ENCODE measurements at regions not wholly inside any gene's neighbourhood (a gene's known extent, or its start where the extent isn't known, plus 50 kb on each side); places are given as distances from the start of the nearest gene placed in this dataset.
"Not testable (repeated sequence)": the region's sequence is repeated elsewhere in the genome, so short reads cannot be mapped to it uniquely, and the experiment has no call there.

DNA sequence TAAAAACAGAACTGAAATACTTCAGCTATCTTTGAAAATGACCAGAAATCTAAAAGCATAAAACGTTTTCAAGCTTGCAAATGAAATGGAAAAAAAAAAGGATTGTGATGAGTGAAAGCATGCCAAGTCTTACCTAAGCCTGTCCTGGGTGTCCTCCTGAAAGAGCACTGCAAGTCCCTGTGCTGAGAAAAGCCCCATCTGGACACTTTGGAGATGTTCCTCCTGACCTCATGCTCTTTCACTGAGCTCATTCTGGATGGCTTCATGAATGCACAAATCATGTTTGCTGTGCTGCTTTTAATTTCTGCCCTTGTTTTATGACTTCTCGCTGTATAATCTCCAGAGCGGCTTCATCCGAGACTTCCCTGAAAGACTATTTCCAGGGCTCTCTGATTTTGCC lies 136.0 kb downstream of the SOD2 start:
- WGBS (ENCODE audit: insufficient coverage, low lambda C conversion rate): 71% methylated on average over 4 of the region's 4 CpGs
- no peak for DNase-seq
- Histone ChIP-seq H3K9me3 (ENCODE audit: control insufficient read depth, low read depth, low read length) (no peaks in the 10 kb centered on the region), H3K27me3 (ENCODE audit: control insufficient read depth, insufficient read depth, low read length) (no peaks in the 10 kb centered on the region), H3K27ac (ENCODE audit: low read length) (no peak overlapping the region), H3K4me3 (ENCODE audit: low read length) (no peak overlapping the region), H3K4me1 (ENCODE audit: control insufficient read depth, insufficient read depth, low read length) (no peaks in the 10 kb centered on the region), H3K36me3 (ENCODE audit: control insufficient read depth, insufficient read depth, low read length) (no peaks in the 10 kb centered on the region)

DNA sequence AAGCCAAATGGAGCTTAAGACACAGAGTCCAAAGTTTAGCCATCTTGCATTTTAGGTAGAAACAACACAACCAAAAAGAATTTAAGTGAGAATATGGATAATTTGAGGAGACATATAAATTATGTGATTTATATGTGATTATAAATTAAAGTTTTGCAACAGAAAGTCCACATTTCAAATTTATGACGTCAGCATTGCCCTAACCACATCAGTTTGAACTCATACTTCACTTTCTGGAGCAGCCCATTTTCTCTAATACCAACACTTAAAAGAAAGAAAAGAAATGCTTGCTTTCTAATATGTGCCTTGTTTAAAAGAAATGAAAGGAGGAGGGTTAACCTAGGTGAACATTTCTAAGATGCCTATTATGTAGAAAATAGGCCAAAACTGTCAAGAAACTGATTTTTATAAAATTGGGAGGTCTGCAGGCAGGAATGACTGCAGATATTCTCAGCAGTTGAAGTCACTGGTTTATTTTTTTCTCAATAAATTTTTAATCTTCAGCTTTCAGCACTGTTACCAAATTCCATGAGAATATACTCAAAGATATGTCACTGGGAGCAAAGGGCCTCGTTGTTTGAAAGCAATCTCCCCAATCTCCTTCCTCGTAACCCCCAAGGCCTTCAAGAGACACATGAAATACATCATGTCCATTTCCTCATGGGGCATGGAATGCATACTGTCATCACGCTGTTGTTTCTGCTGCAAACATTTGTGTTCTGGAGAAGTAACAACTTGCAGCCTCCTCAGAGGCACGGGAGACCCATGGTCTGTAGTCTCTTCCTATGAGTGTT lies 137.8 kb downstream of the SOD2 start:
- Histone ChIP-seq H3K27me3 (ENCODE audit: control insufficient read depth, insufficient read depth, low read length) (no peaks in the 10 kb centered on the region), H3K27ac (ENCODE audit: low read length) (no peak overlapping the region), H3K9me3 (ENCODE audit: control insufficient read depth, low read depth, low read length) (no peaks in the 10 kb centered on the region), H3K4me3 (ENCODE audit: low read length) (no peak overlapping the region), H3K4me1 (ENCODE audit: control insufficient read depth, insufficient read depth, low read length) (no peaks in the 10 kb centered on the region), H3K36me3 (ENCODE audit: control insufficient read depth, insufficient read depth, low read length) (no peaks in the 10 kb centered on the region)
- 54% methylated on average over 3 of the region's 5 CpGs for WGBS (ENCODE audit: insufficient coverage, low lambda C conversion rate)
- no peak for DNase-seq

DNA sequence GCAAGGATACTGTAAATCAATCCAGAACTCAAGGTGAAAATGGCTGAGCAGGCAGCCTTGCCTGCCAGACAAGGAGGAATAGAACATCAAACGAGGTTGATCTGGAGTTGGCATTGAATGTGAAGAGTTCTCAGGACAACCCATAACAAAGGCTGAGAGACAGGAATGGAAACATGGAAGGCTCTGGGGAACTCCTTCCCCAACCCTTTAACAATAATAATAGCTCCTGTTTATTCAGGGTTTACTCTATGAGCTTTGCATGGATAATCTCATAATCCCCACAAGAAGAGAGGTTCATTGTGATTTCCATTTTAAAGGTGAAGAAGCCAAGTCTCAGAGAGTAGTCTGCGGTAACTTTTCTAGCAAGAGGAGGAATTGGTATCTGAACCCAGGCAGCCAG lies 151.7 kb downstream of the SOD2 start:
- no peaks in the 10 kb centered on the region for H3K36me3 ChIP-seq (ENCODE audit: control insufficient read depth, insufficient read depth, low read length)
- no peak overlapping the region for H3K27ac ChIP-seq (ENCODE audit: low read length)
- peaks cover 5% of the 10 kb centered on the region for H3K27me3 ChIP-seq (ENCODE audit: control insufficient read depth, insufficient read depth, low read length)
- no peaks in the 10 kb centered on the region for H3K9me3 ChIP-seq (ENCODE audit: control insufficient read depth, low read depth, low read length)
- no peak overlapping the region for H3K4me3 ChIP-seq (ENCODE audit: low read length)
- no peaks in the 10 kb centered on the region for H3K4me1 ChIP-seq (ENCODE audit: control insufficient read depth, insufficient read depth, low read length)
- DNase-seq: no peak
- WGBS (ENCODE audit: insufficient coverage, low lambda C conversion rate): no CpG with 5 or more reads among the region's 2 CpGs

DNA sequence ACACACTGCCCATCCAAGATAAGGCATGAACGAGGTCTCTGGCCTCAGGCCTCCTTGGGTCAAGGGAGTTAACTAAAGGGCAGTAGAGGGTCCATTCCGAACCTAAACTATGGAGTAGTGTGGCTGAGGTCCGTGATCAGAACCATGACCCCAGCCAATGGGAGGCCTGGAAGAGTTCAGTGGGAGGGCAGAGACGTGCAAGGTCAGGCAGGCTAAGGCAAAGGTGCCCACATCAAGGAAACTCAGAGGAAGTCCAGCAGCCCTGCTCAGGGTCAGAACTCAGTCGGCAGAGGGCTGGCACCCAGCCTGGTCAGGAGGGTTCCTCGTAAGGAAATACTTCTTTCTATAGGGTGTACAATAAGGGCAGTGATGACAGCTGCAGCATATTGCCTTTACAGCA lies 152.2 kb downstream of the SOD2 start:
- Histone ChIP-seq H3K27ac (ENCODE audit: low read length) (no peak overlapping the region), H3K4me3 (ENCODE audit: low read length) (no peak overlapping the region), H3K9me3 (ENCODE audit: control insufficient read depth, low read depth, low read length) (no peaks in the 10 kb centered on the region), H3K36me3 (ENCODE audit: control insufficient read depth, insufficient read depth, low read length) (no peaks in the 10 kb centered on the region), H3K4me1 (ENCODE audit: control insufficient read depth, insufficient read depth, low read length) (no peaks in the 10 kb centered on the region), H3K27me3 (ENCODE audit: control insufficient read depth, insufficient read depth, low read length) (peaks cover 5% of the 10 kb centered on the region)
- WGBS (ENCODE audit: insufficient coverage, low lambda C conversion rate): 100% methylated on average over 1 of the region's 6 CpGs
- no peak for DNase-seq

DNA sequence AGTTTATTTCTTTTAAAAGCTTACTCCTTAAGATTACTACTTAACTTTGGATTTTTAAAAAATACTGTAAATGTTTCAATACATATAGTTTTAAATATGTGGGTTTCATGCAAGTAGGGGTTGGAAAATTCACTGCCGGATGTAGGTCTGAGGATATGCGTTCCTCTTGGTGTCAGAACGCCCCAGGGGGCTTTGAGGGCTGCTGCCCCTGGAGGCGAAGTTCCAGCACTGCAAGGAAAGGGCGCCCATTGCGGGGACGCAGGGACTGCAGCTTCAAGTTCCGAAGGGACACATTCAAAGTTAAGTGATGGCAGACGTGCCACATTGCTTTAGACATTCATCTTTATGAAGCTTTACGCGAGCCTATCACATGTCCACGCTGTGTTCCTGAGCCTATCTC lies 152.9 kb downstream of the SOD2 start:
- DNase-seq: no peak
- Histone ChIP-seq H3K36me3 (ENCODE audit: control insufficient read depth, insufficient read depth, low read length) (no peaks in the 10 kb centered on the region), H3K27me3 (ENCODE audit: control insufficient read depth, insufficient read depth, low read length) (peaks cover 5% of the 10 kb centered on the region), H3K9me3 (ENCODE audit: control insufficient read depth, low read depth, low read length) (no peaks in the 10 kb centered on the region), H3K27ac (ENCODE audit: low read length) (no peak overlapping the region), H3K4me3 (ENCODE audit: low read length) (no peak overlapping the region), H3K4me1 (ENCODE audit: control insufficient read depth, insufficient read depth, low read length) (no peaks in the 10 kb centered on the region)
- no CpG with 5 or more reads among the region's 12 CpGs for WGBS (ENCODE audit: insufficient coverage, low lambda C conversion rate)

DNA sequence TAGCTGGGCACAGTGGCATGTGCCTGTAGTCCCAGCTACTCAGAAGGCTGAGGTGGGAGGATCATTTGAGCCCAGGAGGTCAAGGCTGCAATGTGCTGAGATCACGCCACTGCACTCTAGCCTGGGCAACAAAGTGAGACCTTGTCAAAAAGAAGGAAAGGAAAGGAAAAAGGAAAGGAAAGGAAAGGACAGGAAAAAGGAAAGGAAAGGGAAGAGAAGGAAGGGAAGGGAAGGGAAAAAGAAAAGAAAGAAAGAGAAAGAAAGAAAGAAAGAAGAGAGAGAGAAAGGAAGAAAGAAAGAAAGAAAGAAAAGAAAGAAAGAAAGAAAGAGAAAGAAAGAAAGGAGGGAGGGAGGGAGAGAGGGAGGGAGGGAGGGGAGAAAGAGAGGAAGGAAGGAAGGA lies 155.0 kb downstream of the SOD2 start:
- DNase-seq; H3K9me3 ChIP-seq (ENCODE audit: control insufficient read depth, low read depth, low read length); H3K27me3 ChIP-seq (ENCODE audit: control insufficient read depth, insufficient read depth, low read length); H3K36me3 ChIP-seq (ENCODE audit: control insufficient read depth, insufficient read depth, low read length); H3K27ac ChIP-seq (ENCODE audit: low read length); H3K4me1 ChIP-seq (ENCODE audit: control insufficient read depth, insufficient read depth, low read length); H3K4me3 ChIP-seq (ENCODE audit: low read length): not testable (repeated sequence)
- WGBS (ENCODE audit: insufficient coverage, low lambda C conversion rate): 89% methylated on average over 1 of the region's 1 CpG

DNA sequence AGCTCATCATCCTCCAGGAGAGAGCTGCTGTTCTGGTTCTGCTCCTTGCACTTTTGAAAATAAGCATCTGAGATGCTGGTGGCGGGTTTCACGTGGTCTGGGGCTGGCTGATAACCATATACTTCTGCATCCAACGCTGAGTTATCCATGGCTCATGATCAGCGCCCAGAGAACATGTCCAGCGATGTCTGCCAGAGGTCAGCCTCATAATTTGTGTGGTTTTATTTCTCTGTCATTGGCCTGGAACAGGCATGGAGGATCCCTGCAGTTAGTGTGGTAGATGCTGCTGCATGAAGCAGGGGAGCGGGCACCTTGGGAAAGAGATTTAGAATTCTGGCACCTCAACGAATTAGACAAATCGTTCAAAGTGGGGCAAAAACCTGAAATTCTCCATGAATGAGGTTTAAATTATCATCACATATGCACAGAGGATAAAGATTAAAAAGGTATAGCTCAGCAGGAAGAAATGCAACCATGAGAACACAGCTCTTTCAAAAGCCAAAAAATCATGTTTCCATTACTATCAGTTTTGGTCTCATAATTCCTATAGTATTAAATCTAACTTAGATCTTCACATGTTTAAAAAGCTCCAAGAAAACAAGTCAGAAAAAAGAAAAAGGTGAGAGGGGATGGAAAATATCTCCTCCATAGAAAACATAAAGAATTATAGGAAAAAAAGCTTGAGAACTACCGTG lies 157.2 kb downstream of the SOD2 start:
- no peak for DNase-seq
- Histone ChIP-seq H3K4me1 (ENCODE audit: control insufficient read depth, insufficient read depth, low read length) (no peaks in the 10 kb centered on the region), H3K27ac (ENCODE audit: low read length) (no peak overlapping the region), H3K9me3 (ENCODE audit: control insufficient read depth, low read depth, low read length) (no peaks in the 10 kb centered on the region), H3K36me3 (ENCODE audit: control insufficient read depth, insufficient read depth, low read length) (no peaks in the 10 kb centered on the region), H3K4me3 (ENCODE audit: low read length) (no peak overlapping the region), H3K27me3 (ENCODE audit: control insufficient read depth, insufficient read depth, low read length) (peaks cover 8% of the 10 kb centered on the region)
- 100% methylated on average over 1 of the region's 9 CpGs for WGBS (ENCODE audit: insufficient coverage, low lambda C conversion rate)

DNA sequence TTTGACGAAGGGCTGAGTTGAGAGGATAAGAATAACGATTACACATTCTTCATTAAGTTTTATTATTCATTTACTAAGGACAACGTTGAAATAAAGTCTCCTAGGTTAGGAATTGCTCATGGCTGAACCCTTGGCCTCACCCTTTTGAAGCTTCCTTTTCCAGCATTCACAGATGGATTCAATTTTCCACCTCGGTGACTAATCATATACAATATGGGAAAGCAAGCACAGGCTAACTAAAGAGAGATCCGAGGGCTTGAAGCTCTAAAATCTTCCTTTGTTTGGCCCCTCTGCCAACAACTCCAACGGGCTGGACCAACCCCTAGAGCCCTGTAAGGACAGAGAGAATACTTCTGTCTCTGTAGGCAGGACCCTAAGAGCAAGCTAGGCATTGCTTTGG lies 159.5 kb downstream of the SOD2 start:
- no peak for DNase-seq
- no peak overlapping the region for H3K27ac ChIP-seq (ENCODE audit: low read length)
- H3K9me3 ChIP-seq (ENCODE audit: control insufficient read depth, low read depth, low read length): no peaks in the 10 kb centered on the region
- 84% methylated on average over 4 of the region's 6 CpGs for WGBS (ENCODE audit: insufficient coverage, low lambda C conversion rate)
- no peak overlapping the region for H3K4me3 ChIP-seq (ENCODE audit: low read length)
- H3K4me1 ChIP-seq (ENCODE audit: control insufficient read depth, insufficient read depth, low read length): no peaks in the 10 kb centered on the region
- no peaks in the 10 kb centered on the region for H3K36me3 ChIP-seq (ENCODE audit: control insufficient read depth, insufficient read depth, low read length)
- H3K27me3 ChIP-seq (ENCODE audit: control insufficient read depth, insufficient read depth, low read length): peaks cover 3% of the 10 kb centered on the region

DNA sequence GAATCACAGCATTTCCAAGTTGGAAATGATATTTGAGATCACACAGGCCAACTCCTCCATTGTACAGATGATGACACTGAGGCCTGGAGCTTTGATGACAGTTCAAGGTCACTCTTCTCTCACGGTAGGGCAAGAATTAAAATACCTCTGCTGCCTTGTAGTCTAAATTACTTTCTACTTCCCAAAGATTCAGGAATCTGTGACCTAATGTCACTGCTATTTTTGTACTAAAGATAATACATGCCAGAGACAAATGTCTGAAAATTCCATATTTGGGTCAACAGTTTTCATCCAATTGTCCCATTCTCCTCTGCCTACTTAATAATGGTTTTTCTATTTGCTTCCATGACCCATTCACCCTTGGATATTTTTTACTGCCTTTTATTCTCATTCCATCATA lies 160.0 kb downstream of the SOD2 start:
- Histone ChIP-seq H3K36me3 (ENCODE audit: control insufficient read depth, insufficient read depth, low read length) (no peaks in the 10 kb centered on the region), H3K27me3 (ENCODE audit: control insufficient read depth, insufficient read depth, low read length) (peaks cover 3% of the 10 kb centered on the region), H3K4me3 (ENCODE audit: low read length) (no peak overlapping the region), H3K27ac (ENCODE audit: low read length) (no peak overlapping the region), H3K4me1 (ENCODE audit: control insufficient read depth, insufficient read depth, low read length) (no peaks in the 10 kb centered on the region), H3K9me3 (ENCODE audit: control insufficient read depth, low read depth, low read length) (no peaks in the 10 kb centered on the region)
- no CpG with 5 or more reads among the region's 1 CpG for WGBS (ENCODE audit: insufficient coverage, low lambda C conversion rate)
- DNase-seq: no peak

DNA sequence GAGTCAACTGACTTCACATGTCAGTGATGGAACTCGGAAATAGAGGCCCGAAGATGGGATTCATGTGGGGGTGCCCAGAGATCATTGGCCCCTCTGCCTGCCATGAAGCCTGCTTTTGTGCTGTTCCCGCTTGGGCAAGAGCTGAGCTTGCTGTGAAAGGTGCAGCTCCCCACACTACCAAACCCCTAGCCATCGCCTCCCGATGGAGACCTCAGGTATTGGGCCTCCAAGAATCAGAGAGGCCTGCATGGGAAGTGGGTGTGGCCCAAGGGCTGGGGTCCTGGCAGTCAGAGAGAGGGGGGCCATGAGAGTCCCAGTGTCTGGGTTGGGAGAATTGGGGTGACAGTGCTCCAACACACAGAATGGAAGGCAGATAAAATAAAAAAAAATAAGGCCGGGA lies 160.9 kb downstream of the SOD2 start:
- Histone ChIP-seq H3K36me3 (ENCODE audit: control insufficient read depth, insufficient read depth, low read length) (no peaks in the 10 kb centered on the region), H3K9me3 (ENCODE audit: control insufficient read depth, low read depth, low read length) (no peaks in the 10 kb centered on the region), H3K27ac (ENCODE audit: low read length) (no peak overlapping the region), H3K27me3 (ENCODE audit: control insufficient read depth, insufficient read depth, low read length) (peaks cover 3% of the 10 kb centered on the region), H3K4me1 (ENCODE audit: control insufficient read depth, insufficient read depth, low read length) (no peaks in the 10 kb centered on the region), H3K4me3 (ENCODE audit: low read length) (no peak overlapping the region)
- WGBS (ENCODE audit: insufficient coverage, low lambda C conversion rate): no CpG with 5 or more reads among the region's 6 CpGs
- no peak for DNase-seq

DNA sequence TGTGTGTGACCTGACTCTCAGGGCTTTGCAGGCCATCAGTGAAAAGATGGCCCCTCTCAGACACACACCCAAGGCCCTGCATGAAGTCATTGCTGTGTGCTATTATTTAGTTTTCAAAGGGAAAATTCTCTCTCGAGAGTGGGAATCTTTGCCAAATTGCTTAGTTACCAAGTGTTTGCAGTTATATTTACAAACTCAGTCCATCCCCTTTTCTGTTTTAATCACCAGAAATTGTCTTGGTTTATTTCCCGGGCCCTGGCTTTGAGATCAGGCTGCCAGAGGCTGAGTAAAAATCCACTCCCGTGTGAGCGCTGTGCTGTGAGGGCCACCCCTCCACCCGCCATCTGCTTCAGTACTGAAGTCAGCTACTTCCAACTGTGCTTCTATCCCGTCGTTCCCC lies 163.1 kb downstream of the SOD2 start:
- Histone ChIP-seq H3K9me3 (ENCODE audit: control insufficient read depth, low read depth, low read length) (no peaks in the 10 kb centered on the region), H3K36me3 (ENCODE audit: control insufficient read depth, insufficient read depth, low read length) (no peaks in the 10 kb centered on the region), H3K27me3 (ENCODE audit: control insufficient read depth, insufficient read depth, low read length) (peaks cover 5% of the 10 kb centered on the region), H3K27ac (ENCODE audit: low read length) (peak overlapping the region; percentile 38), H3K4me3 (ENCODE audit: low read length) (no peak overlapping the region), H3K4me1 (ENCODE audit: control insufficient read depth, insufficient read depth, low read length) (no peaks in the 10 kb centered on the region)
- WGBS (ENCODE audit: insufficient coverage, low lambda C conversion rate): no CpG with 5 or more reads among the region's 7 CpGs
- peak; percentile 39 to 60 for DNase-seq

All from large intestine (tissue), 3 donors.